AG10803 (cell line): ENCODE measurements at regions not wholly inside any gene's neighbourhood (a gene's known extent, or its start where the extent isn't known, plus 50 kb on each side); places are given as distances from the start of the nearest gene placed in this dataset.
A peak's percentile ranks its signal among the peaks of the same experiment; 100 is the strongest.

Experiments used
- DNase-seq: peaks from one replicate; pipeline ENCODE4 v3.0.0; 2010; ENCODE audit warnings: low read depth
- H3K4me3 ChIP-seq: 2 replicates; pipeline ENCODE4 v1.5.1; 2011; ENCODE audit warnings: mild to moderate bottlenecking, low read length, control low read depth
- CTCF ChIP-seq: conservative IDR thresholded peaks from 2 replicates; pipeline ENCODE4 v1.5.1; 2011; ENCODE audit warnings: mild to moderate bottlenecking, low read length, control low read depth, inconsistent platforms

GRCh38 chr3:171533702-171534101 lies 73.5 kb upstream of the TNIK start:
- H3K4me3 ChIP-seq = no peak overlapping the region
- TF ChIP-seq CTCF = no peak
- DNase-seq = no peak

- no peak for TF ChIP-seq CTCF
- H3K4me3 ChIP-seq = no peak overlapping the region
- no peak for DNase-seq
These were observed 72.1 kb upstream of the TNIK start for GRCh38 chr3:171532294-171532693.

- TF ChIP-seq CTCF = no peak
- no peak for DNase-seq
These were observed 71.5 kb upstream of the TNIK start for GRCh38 chr3:171531716-171532115.

GRCh38 chr3:171528102-171528501 lies 67.9 kb upstream of the TNIK start:
- H3K4me3 ChIP-seq = no peak overlapping the region
- DNase-seq = peak; percentile 14

More at GRCh38 chr3:171531716-171532115, 71.5 kb upstream of the TNIK start:
- no peak overlapping the region for H3K4me3 ChIP-seq

GRCh38 chr3:171526869-171527268 lies 66.7 kb upstream of the TNIK start:
- peak; percentile 35 for TF ChIP-seq CTCF

More at GRCh38 chr3:171528102-171528501, 67.9 kb upstream of the TNIK start:
- TF ChIP-seq CTCF = no peak

GRCh38 chr3:171526146-171526545 lies 65.9 kb upstream of the TNIK start:
- no peak overlapping the region for H3K4me3 ChIP-seq
- no peak for TF ChIP-seq CTCF
- DNase-seq = peak; percentile 32

More at GRCh38 chr3:171526869-171527268, 66.7 kb upstream of the TNIK start:
- H3K4me3 ChIP-seq = no peak overlapping the region
- DNase-seq = peak; percentile 92

GRCh38 chr3:171525437-171525836 lies 65.2 kb upstream of the TNIK start:
- peak; percentile 32 for DNase-seq
- TF ChIP-seq CTCF = no peak
- H3K4me3 ChIP-seq = no peak overlapping the region
